HG03045 (cell line): ENCODE measurements at regions not wholly inside any gene's neighbourhood (a gene's known extent, or its start where the extent isn't known, plus 50 kb on each side); places are given as distances from the start of the nearest gene placed in this dataset.

Experiments
- ATAC-seq: cut with Tn5 transposase; IDR thresholded peaks from one replicate; pipeline ENCODE4 v1.9.1; 2021; ENCODE audit warnings: mild to moderate bottlenecking, moderate library complexity; ENCODE audit not compliant: unreplicated experiment

DNA sequence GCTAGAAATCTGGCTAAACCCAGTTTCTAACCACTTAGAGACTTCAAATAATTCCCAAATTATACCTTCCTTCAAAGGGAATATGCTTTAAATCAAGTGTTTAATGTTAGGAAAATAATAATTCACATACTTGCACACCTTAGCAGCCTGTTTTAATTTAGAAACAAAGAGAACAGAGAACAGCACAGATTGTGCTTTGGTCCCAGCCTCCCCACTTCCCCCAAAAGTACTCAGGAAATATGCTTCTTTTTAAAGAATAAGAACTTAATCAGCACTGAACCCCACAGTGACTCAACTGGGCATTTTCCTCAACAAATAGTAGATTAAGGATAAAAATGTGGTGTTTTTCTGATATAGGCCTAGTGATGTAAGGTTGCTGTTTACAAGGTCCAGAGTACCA, 295.8 kb downstream of the GBA3 start:
- ATAC-seq = no peak

DNA sequence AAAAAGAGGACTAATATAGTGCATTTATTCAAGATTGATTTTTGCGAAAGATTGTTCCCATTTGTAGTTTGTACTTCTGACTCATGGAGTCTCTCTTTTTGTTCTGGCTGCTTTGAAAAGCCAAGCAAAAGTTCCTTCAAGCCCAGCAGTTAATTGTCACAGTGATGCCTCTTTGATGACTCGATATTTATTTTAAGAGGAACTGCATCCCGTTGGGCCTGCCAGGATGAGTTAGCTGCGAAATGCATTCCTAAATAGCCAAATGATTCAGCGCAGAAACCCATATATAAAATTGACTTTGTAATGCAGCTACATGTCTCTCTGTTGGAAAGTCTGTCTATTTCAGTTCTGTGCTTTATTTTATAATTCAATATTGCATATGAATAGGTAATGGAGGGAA, 295.1 kb downstream of the GBA3 start:
- no peak for ATAC-seq

DNA sequence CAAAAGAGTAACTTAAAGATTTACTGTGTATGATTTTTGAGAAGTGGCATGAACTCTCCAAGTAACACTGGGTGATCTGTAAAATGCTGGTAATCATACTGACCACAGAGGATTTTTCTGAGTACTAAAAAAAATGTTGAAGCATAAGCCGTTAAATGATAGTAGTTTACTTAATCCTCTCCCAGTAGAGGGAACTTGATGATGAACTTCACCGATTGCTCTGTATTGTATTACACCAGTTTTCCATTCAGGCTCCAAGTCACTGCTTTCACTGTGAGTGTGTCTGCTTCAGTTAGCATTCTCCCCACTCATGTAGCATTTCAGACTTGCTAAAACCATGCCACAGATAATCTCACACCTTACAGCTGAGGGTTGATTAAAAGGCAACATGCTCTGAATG, 294.1 kb downstream of the GBA3 start:
- ATAC-seq = no peak

DNA sequence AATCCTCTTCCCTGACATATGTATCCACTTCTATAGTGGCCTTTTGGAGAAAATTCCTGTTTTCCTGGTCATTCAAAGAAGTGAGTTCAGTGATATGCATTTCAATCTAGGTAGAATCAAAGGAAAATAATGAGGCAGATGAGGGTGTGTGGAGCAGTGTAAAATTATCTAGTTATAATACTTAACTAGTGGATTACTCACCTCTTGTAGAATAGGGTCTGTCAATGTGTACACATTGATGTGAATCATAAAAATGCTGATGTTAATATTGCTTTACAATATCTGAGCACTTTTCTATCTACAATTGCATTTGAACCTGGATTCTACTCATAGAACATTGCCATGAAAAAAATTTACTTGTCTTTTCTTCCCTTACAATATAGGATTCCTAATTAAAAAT, 293.5 kb downstream of the GBA3 start:
- no peak for ATAC-seq

DNA sequence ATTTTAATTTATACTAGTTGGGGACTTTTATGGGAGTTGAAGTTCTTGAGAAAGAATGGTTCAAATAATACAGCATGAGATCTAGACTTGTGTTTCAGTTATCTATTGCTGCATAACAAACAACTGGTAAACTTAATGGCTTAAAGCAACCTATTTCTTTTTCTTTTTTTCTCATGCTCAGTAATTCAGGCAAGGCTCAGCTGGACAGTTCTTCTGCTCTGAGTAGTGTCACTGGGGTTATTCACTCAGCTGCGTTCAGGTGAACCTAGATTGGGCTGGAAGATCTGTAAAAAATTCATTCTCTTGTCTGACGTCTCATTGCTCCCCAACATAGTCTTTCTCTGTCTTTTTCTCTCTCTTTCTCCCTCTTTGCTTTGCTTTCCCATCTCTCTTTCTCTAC, 291.7 kb downstream of the GBA3 start:
- no peak for ATAC-seq

DNA sequence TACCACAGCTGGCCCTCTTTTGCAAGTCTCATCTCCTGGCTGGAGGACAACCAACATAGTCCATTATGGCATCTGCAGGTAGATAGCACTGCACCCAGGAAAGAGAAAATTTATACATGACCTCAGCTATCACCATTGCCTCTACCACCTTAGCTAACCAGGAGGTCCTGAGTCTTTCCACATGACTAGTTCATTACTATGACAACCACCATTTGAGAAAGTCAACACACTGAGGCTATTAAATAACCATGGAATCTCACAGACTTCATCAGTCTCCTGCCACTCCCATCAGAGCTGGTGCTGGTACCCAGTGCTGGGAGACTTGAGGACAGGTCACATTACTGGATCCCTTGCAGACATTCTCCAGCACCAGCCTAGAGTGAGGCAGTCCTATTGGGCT, 285.9 kb downstream of the GBA3 start:
- ATAC-seq = no peak

DNA sequence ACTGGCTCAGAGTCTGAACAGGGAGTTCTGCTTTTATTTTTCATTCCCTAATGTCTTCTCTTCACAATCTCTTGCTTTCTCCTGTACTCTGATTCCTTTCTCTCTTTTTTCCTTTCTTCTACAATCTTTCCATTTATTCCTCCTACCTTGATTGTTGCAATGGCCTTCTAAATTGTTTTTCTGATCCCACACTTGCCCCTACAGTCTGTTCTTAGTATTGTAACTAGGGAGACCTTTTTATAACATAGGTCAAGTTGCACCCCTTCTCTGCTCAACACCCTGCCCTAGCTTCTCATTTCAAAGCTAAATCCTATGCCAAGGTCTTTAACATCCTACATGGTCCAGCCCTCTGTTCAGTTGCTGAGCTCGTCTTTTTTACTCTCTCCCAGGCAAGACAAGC, 277.9 kb downstream of the GBA3 start:
- no peak for ATAC-seq

DNA sequence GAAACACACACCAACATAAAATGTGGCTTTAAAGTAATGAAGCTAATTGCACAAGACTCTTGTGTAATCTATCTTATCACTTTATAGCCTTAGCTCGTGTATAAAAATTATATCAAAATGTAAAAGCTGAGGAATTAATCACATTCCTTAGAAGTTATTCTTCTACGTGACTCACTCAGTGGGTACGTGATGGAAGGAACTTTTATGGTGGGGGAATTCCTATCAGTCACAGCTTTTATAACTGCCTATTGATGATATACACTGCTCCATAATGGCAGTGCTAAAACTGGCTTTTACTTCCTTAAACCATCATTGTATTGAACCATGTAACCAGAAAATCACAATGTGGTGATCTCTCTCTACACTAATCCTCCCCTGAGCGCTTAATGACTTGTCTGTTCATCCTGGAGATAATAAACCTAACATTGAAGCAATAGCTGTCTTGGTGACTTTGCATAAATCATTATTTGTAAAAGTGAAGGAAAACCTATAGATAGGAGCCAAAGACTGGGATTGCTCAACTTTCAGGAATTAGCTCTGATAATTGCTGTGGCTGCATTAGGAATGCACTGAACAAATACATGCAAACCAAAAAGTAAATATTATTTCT, 276.7 kb downstream of the GBA3 start:
- ATAC-seq = no peak

DNA sequence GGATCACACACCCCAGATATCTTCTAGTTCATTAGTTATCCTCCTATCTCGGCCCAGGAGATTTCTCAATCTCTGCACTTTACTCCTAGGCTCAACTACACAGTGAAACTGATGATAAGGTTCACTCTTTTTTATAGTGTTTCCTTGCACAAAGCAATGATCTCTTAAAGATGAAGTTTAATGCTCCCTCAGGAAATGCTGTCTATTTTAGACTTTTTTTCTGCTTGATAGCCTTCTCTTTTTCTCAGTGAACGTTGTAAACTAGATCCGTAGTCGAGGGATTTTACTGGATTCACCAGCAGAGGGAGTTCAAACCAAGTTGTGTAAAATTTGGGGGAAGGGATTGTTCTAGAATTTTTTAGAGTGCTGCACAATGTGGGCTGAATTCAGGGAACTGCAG, 269.6 kb downstream of the GBA3 start:
- no peak for ATAC-seq

DNA sequence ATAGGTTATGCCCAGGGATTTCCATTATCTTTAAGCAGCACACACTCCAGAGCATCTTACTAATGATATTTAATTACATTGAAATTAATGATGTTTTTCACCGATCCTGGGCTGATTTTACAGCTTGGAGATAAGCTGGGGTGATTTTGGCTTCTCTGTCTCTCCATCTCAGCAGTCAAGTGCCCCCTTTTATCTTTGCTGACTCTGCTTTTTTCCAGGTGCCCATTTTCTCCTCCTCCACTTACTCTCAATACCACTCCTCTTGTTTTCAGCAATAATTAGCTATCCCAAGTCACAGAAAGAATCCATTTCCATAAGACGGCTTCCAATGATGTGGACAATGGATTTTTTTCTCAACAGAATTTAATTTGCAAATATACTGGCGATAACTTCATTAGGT, 266.7 kb downstream of the GBA3 start:
- no peak for ATAC-seq

DNA sequence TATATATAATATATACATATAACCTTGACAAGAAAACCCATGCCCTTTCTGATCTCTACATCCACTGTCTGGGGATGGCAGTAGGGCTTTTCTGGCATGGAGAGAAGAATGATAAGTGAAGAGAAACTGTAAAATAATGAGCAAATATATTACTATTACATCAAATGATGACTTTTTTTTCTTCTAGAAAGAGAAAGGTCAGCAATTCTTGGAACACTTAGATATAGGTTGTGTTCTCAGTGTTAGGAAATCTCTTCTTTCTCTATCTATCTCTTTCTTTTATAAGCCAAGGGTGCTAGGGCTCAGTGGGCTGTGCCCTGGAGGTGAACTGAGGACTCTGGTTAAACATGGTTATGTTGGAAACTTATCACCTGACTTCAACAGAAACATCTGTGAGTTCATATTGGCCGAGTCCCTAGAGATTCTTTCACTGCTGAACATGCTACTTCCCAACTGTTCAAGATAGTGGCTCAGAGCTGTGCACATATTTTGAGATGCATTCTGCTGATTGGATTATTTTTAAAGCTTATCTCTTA, 265.1 kb downstream of the GBA3 start:
- ATAC-seq = no peak

DNA sequence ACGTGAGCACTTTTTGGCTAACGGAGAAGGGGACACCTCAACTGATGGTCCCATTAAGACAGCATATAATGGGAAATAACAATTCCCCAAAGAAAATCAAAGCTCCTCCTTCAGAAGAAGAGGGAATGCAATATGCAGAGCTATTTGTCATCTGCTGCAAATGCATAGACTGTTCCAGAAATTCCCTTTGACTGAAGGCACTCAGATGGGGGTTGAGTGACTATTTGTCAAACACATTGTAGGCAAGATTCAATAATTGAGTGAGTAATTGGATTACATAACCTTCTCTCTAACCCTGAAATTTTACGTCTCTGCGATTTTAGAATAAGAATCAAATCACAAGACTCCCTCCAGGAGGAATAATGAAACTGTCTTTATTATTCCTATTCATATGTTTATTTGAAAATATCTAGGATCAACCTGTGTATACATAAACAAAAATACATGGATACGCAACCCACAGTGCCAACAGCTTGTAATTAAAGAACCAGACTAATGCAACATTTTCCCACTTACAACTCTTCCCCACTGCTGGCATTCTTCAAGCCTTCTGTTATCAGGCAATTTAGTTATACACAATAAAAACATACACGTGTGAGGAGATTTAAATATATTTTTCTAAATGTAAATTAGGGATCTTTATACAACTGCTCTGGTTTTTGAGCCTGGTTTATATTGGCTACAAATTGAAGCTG, 256.6 kb downstream of the GBA3 start:
- ATAC-seq = no peak

DNA sequence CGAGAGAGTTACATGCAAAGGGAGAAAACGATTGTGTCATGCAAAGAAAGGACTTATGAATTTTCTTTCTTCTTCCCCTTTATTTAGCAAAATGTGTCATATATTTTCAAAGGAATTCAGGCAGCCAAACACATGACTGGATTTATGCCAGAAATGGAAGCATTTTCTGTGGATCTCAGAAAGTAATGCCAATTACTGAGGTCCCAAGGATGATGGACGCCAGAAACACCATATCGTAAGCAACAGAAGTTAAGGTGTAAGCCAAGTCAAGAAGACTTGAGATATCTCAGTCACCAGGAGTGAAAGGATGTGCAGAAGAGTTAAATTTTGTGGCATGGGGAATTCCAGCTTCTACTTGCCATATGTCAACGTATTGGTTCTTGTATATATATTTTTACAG, 255.1 kb downstream of the GBA3 start:
- no peak for ATAC-seq

DNA sequence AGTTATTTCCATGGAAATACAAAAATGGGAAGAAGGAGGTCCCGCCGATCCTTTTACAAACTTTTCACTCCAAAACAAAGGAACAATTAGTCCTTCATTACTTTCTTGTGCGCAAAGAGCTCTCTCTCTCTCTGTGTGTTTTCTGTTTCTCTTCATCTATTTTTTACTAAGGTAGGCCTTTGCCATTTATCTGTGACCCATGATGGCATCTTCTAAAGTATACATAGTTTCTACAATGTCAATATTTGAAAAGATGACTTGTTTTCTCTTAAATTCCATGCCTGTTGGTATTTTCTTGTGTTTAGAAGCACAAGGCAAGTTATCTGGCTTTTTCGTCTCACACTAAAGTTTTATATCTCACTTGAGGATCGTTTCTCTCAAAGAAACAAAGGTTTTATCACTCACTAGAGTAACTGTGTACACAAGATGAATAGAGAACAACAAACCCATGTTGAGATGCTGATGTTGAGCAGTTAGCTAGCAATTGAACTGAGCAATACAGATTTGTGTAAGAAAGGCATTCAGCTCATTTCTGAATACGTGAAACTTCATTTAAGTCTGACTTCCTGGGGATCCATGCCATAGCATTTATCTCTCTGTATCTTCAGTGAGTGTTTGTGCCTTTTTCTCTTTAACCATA, 250.3 kb downstream of the GBA3 start:
- ATAC-seq = no peak

DNA sequence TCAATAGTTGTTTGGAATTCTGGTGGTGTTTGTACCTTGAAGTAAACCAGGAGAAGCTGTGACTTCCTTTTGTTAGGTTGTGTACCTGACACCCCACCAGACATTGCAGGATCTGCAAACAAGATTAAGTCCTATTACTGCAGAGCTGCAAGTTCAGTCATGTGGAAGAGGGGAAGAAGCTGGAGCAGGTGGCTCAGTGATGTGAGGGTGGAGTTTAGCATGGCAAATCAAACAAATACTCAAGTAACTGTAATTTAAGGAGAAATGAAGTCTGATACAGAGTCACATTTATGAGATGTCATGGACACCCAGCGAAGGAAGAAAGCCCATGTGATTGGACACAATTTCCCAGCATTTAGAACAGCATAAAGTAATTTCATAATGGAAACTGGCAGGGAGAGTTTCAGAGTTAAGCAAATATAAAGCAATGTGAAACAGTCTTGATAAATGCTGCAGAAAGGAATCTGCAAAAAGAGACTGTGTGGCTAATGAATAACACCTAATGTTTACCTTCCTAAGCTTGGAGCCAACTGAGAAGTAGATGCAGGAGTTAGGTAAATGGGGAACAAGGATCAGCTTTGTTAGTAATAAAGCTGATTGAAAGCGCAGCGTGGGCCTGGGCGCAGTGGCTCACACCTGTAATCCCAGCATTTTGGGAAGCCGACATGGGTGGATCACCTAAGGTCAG, 249.1 kb downstream of the GBA3 start:
- ATAC-seq = no peak

DNA sequence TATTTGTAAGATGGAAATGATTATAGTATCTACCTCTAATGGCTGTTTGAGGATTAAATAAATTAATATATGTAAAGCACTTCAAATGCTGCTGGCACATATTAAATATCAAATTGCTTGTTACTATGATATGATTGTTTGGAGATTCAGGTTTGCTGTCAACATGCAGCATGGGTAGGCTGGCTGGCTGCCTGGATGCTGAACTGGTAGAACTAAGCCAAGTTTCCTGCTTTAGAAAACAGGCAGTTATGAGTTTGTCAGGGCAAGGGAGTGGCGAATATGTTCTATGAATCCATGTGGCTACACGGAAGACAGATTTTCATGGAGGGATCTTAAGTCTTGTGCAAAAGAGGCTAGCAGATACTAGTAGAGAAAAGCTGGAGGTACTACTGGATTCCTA, 239.6 kb downstream of the GBA3 start:
- no peak for ATAC-seq

DNA sequence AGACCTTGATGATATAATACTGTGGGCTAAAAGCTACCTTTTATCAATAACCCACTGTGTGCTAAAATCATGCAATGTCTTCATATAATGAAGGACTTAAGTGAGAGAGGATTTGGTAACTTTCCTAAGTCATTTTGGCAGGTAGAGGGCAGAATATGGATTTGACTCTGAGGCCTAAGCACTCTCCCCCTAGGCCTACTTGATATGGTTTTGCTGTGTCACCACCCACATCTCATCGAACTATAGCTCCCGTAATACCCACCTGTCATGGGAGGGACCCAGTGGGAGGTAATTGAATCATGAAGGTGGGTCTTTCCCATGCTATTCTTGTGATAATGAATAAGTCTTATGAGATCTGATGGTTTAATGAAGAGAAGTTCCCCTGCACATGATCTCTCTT, 229.7 kb downstream of the GBA3 start:
- ATAC-seq = no peak

DNA sequence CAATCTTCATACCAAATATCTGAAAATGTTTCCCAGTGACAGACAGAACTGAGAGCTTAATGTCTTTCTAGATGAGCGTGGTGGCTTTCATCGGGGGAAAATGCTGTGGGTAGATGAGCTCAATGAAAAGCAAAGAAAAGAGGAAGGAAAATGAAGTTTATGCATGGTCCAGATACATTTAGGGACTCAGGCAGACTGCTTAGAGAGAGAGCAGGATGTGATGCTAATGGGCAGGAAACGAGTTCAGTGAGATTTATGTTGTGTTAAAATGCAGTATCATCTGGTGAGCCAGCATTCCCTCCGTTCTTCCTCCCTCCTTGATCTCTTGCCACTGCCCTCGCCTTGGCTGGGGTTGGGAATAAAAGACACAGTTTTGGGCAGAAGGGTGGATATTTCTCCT, 229.2 kb downstream of the GBA3 start:
- no peak for ATAC-seq

DNA sequence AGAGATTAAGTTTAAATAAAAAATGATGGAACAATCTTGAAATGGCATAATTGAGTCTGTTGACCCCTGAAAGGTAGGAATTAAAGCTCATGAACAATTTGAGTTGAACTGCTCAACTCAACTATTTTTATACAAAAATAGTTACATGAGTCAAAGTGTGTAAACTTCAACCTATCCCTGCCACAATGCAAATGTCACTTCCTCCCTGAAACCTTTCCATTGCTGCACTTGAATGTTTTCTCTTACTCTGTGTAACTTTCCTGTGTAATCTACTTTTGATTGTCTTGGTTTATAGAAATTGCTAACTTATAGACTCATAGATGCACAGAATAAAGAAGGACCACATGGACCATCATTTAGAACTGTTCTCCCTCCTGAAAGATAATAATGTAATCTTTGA, 218.5 kb downstream of the GBA3 start:
- no peak for ATAC-seq

DNA sequence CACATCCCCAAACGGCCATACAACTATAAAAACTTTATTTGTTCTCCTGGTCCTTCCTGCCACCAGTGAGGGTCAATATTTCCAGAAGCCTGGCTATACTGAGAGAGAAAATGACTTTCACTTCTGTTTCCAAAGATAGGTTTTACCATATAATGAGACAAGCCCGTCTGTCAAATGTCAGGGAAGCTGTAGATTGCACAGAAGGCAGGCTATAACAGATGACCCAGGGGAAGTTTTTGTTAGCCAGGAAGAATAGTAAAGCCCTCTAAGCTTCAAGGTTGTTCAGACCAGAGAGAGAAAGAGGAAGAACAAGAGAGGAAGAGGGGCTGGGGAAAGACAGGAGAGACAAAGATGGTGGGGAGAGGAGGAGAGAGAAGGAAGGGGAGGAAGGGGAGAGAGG, 217.5 kb downstream of the GBA3 start:
- ATAC-seq = no peak

DNA sequence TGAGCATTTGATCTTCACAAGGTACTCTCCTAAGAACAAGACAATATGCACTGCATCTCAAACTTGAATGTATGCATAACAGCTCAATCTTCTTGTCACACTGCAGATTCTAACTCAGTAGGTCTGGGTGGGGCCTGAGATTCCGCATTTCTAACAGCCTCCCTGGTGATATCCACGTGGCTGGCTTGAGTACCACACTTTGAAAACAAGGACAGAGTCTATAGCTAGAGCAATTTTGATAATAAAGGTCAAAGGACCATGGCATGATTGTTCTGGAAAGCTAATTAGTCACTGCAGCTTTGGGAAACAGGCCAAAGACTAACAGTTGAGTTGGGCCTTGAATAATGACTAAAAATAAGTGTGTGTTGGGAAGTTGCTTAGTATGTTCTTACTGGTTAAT, 213.3 kb downstream of the GBA3 start:
- no peak for ATAC-seq

DNA sequence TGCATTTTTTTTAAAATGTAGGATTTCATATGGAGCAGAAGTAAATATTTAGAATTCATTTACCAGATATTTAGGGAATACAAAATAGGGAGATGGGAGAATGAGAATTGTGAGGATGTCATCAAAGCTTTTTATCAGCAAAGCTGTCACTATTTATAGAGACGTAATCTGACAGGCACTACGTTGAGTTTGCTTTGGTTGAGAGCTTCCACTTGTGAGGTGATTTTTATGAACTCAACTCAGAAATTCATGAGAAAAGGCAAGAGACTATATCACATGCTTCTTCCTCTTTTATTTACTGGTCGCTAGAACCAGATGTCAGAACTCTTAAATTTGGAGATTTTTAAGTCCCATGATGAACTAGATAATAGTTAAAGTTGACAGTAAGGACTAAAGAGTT, 211.2 kb downstream of the GBA3 start:
- no peak for ATAC-seq
